ENCODE measurements at regions not wholly inside any gene's neighbourhood (a gene's known extent, or its start where the extent isn't known, plus 50 kb on each side); places are given as distances from the start of the nearest gene placed in this dataset.

GRCh38 chr18:75837316-75837715 is 409.8 kb upstream of the SMIM21 start:
- DNase-seq, result no peak

- no peak for DNase-seq
These were observed 409.0 kb upstream of the SMIM21 start for GRCh38 chr18:75836516-75836915.

- DNase-seq, result no peak
These were observed 404.5 kb upstream of the SMIM21 start for GRCh38 chr18:75831960-75832359.

- no peak for DNase-seq
These were observed 403.3 kb upstream of the SMIM21 start for GRCh38 chr18:75830828-75831227.

GRCh38 chr18:75829091-75829490 is 401.6 kb upstream of the SMIM21 start:
- DNase-seq, result peak; percentile 32

GRCh38 chr18:75828379-75828778 is 400.9 kb upstream of the SMIM21 start:
- DNase-seq, result peak; percentile 96

- peak; percentile 53 for DNase-seq
These were observed 400.3 kb upstream of the SMIM21 start for GRCh38 chr18:75827751-75828287.

- DNase-seq, result no peak
These were observed 397.2 kb upstream of the SMIM21 start for GRCh38 chr18:75824661-75825060.

GRCh38 chr18:75823471-75823870 is 396.0 kb upstream of the SMIM21 start:
- DNase-seq, result no peak

- DNase-seq, result peak; percentile 69
These were observed 390.9 kb upstream of the SMIM21 start for GRCh38 chr18:75818383-75818782.

- no peak for DNase-seq
These were observed 388.3 kb upstream of the SMIM21 start for GRCh38 chr18:75815767-75816166.

GRCh38 chr18:75812761-75813160 is 385.3 kb upstream of the SMIM21 start:
- DNase-seq, result no peak

- no peak for DNase-seq
These were observed 383.6 kb upstream of the SMIM21 start for GRCh38 chr18:75810961-75811551.

GRCh38 chr18:75810516-75810915 is 383.0 kb upstream of the SMIM21 start:
- DNase-seq, result no peak

GRCh38 chr18:75809926-75810255 is 382.4 kb upstream of the SMIM21 start:
- DNase-seq, result no peak

- DNase-seq, result no peak
These were observed 381.8 kb upstream of the SMIM21 start for GRCh38 chr18:75809151-75809925.

GRCh38 chr18:75805265-75805664 is 377.8 kb upstream of the SMIM21 start:
- no peak for DNase-seq

- no peak for DNase-seq
These were observed 375.2 kb upstream of the SMIM21 start for GRCh38 chr18:75802681-75803080.

- no peak for DNase-seq
These were observed 373.7 kb upstream of the SMIM21 start for GRCh38 chr18:75801178-75801577.

GRCh38 chr18:75800331-75800648 is 372.8 kb upstream of the SMIM21 start:
- DNase-seq, result no peak

- no peak for DNase-seq
These were observed 372.2 kb upstream of the SMIM21 start for GRCh38 chr18:75799449-75800330.

GRCh38 chr18:75797046-75797445 is 369.5 kb upstream of the SMIM21 start:
- DNase-seq, result no peak

GRCh38 chr18:75790796-75791195 is 363.3 kb upstream of the SMIM21 start:
- no peak for DNase-seq

GRCh38 chr18:75790111-75790510 is 362.6 kb upstream of the SMIM21 start:
- DNase-seq, result no peak
